Fibroblast of lung (primary cell): ENCODE measurements at regions not wholly inside any gene's neighbourhood (a gene's known extent, or its start where the extent isn't known, plus 50 kb on each side); places are given as distances from the start of the nearest gene placed in this dataset.

Experiments used
- DNase-seq, 2 donors: peaks; one replicate each; pipeline versions ENCODE4 v3.0.0 to v3.0.0-alpha.2; 2010; ENCODE audit warnings: low read depth in 2 of 2
- H2AFZ ChIP-seq: 2 replicates; pipeline ENCODE4 v1.5.1; 2012; ENCODE audit warnings: low read length, control low read depth, inconsistent platforms
- H3K27ac ChIP-seq: 2 replicates; pipeline ENCODE4 v1.5.1; 2011; ENCODE audit warnings: low read length, control low read depth; ENCODE audit not compliant: insufficient read depth
- H3K27me3 ChIP-seq: 2 replicates; pipeline ENCODE4 v1.5.1; 2011; ENCODE audit warnings: mild to moderate bottlenecking, low read length; ENCODE audit not compliant: control insufficient read depth, insufficient read depth
- H3K36me3 ChIP-seq: 2 replicates; pipeline ENCODE4 v1.5.1; 2011; ENCODE audit warnings: low read length; ENCODE audit not compliant: control insufficient read depth, insufficient read depth
- H3K4me1 ChIP-seq: 2 replicates; pipeline ENCODE4 v1.5.1; 2011; ENCODE audit warnings: low read length; ENCODE audit not compliant: control insufficient read depth, insufficient read depth; ENCODE audit errors: extremely low read depth
- H3K4me2 ChIP-seq: 2 replicates; pipeline ENCODE4 v1.5.1; 2011; ENCODE audit warnings: low read length, control low read depth; ENCODE audit not compliant: insufficient read depth; ENCODE audit errors: extremely low read depth
- H3K4me3 ChIP-seq, 4 experiments: fragments of 200-600 bp in 1 of 4; sonication (generic) in 1 of 4; replicated peaks in 1 of 4; 2 replicates each; pipeline ENCODE4 v1.5.1; 2011 to 2016; ENCODE audit warnings: low read length in 4 of 4, low read depth in 3 of 4, mild to moderate bottlenecking in 3 of 4, control low read depth in 2 of 4, inconsistent platforms in 1 of 4, mixed read lengths in 1 of 4; ENCODE audit not compliant: insufficient read depth in 1 of 4; ENCODE audit errors: control extremely low read depth in 1 of 4
- H3K79me2 ChIP-seq: 2 replicates; pipeline ENCODE4 v1.5.1; 2012; ENCODE audit warnings: mild to moderate bottlenecking, low read length, inconsistent platforms; ENCODE audit not compliant: control insufficient read depth, insufficient read depth
- H3K9ac ChIP-seq: 2 replicates; pipeline ENCODE4 v1.5.1; 2011; ENCODE audit warnings: mild to moderate bottlenecking, low read length, control low read depth; ENCODE audit not compliant: insufficient read depth
- H3K9me3 ChIP-seq: 2 replicates; pipeline ENCODE4 v1.5.1; 2012; ENCODE audit warnings: low read depth, low read length; ENCODE audit not compliant: control insufficient read depth, insufficient read depth
- H4K20me1 ChIP-seq: 2 replicates; pipeline ENCODE4 v1.5.1; 2011; ENCODE audit warnings: low read length; ENCODE audit not compliant: control insufficient read depth, insufficient read depth; ENCODE audit errors: extremely low read depth
- EZH2 ChIP-seq: IDR thresholded peaks from 2 replicates; pipeline ENCODE4 v1.5.1; 2012; ENCODE audit warnings: low read length, control low read depth, mild to moderate bottlenecking; ENCODE audit errors: missing control alignments
- TF ChIP-seq, protein P1 (sequence below), 2 donors: IDR thresholded peaks in 1 of 2; conservative IDR thresholded peaks in 1 of 2; 1 replicate in 1 of 2; 2 replicates in 1 of 2; pipeline ENCODE4 v1.5.1; 2011 to 2012; ENCODE audit warnings: low read length in 2 of 2, control low read depth in 1 of 2, inconsistent platforms in 1 of 2, low read depth in 1 of 2, mild to moderate bottlenecking in 1 of 2

DNA sequence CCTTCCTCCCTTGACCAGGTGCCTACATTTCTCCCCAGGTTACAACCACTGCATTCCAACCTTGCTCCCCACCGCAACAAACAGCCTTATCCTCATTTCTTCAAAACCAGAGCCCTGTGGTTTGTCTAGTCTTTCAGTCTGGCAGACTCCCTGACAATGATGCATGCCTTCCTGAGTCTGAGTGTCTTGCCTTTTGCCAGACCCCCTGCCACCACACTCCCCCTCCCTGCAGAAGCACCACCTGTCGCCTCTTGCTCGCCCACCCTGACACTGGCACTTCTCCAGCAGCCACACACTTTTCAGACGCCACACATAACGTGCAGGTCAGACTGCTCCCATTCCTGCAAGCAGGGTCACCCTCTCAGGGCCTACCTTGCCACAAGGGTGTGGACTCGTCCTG, 349.2 kb upstream of the NOCT start:
- H3K27ac ChIP-seq = no peak overlapping the region
- no peaks in the 10 kb centered on the region for H4K20me1 ChIP-seq
- H3K9me3 ChIP-seq = no peaks in the 10 kb centered on the region
- no peaks in the 10 kb centered on the region for H3K27me3 ChIP-seq
- no peak overlapping the region for H2AFZ ChIP-seq
- no peak overlapping the region for H3K4me3 ChIP-seq
- H3K4me1 ChIP-seq = no peaks in the 10 kb centered on the region
- no peak overlapping the region for H3K4me2 ChIP-seq
- peak in 1 of 2 donors; percentile 58 for DNase-seq
- H3K36me3 ChIP-seq = no peaks in the 10 kb centered on the region
- H3K9ac ChIP-seq = no peak overlapping the region
- TF ChIP-seq EZH2 = no peak
- TF ChIP-seq, protein P1, sequence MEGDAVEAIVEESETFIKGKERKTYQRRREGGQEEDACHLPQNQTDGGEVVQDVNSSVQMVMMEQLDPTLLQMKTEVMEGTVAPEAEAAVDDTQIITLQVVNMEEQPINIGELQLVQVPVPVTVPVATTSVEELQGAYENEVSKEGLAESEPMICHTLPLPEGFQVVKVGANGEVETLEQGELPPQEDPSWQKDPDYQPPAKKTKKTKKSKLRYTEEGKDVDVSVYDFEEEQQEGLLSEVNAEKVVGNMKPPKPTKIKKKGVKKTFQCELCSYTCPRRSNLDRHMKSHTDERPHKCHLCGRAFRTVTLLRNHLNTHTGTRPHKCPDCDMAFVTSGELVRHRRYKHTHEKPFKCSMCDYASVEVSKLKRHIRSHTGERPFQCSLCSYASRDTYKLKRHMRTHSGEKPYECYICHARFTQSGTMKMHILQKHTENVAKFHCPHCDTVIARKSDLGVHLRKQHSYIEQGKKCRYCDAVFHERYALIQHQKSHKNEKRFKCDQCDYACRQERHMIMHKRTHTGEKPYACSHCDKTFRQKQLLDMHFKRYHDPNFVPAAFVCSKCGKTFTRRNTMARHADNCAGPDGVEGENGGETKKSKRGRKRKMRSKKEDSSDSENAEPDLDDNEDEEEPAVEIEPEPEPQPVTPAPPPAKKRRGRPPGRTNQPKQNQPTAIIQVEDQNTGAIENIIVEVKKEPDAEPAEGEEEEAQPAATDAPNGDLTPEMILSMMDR (conservative IDR thresholded peaks at IDR 0.05 in 1 of 2, IDR thresholded peaks at IDR 0.05 in 1 of 2; ENCODE audit: low read depth in 1 of 2, low read length in 2 of 2) = no peak
- H3K79me2 ChIP-seq = no peaks in the 10 kb centered on the region

DNA sequence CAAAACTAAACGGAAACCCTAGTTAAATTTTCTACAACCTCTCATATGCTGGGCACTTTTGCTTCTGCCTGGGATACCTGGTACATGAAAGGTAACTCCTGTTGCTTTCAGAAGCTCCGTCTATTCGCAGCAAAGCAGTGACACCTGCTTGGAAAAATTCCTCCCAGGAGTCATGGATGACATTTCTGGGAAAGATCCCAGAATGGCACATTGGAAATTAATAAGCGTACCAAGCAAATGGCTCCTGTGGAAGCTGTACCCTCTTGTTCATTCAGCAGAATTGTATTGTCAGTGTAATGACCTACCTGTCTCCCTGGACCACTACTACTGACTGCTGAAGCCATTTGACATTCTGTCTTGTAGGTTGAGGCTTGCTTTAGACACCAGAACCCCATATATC, 349.7 kb upstream of the NOCT start:
- no peaks in the 10 kb centered on the region for H3K79me2 ChIP-seq
- no peak for TF ChIP-seq EZH2
- TF ChIP-seq, protein P1 (conservative IDR thresholded peaks at IDR 0.05 in 1 of 2, IDR thresholded peaks at IDR 0.05 in 1 of 2; ENCODE audit: low read depth in 1 of 2, low read length in 2 of 2) = no peak

DNA sequence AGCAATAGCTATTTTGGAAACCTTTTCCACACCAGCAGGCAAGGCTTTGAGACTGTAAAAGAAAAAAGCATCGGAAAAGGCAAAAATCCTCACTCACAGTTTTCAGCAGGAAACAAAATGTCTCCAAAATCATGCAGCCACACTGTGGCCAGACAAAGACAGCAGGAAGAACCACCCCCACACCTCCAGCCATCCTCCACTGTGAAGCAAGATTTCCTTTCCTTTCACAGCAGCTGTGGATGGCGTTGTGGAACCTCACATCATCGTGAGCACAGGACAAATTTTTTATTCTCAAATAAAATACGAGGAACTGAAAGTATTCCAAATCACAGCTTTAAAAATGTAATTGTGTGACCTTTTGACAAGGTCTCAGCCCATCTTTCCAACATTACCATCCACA, 351.7 kb upstream of the NOCT start:
- no peak overlapping the region for H3K27ac ChIP-seq
- H3K36me3 ChIP-seq = no peaks in the 10 kb centered on the region
- H3K9ac ChIP-seq = no peak overlapping the region
- no peaks in the 10 kb centered on the region for H3K79me2 ChIP-seq
- H3K4me1 ChIP-seq = no peaks in the 10 kb centered on the region
- no peak overlapping the region for H3K4me2 ChIP-seq
- DNase-seq = no peak
- H4K20me1 ChIP-seq = no peaks in the 10 kb centered on the region
- no peaks in the 10 kb centered on the region for H3K27me3 ChIP-seq
- H2AFZ ChIP-seq = peak overlapping the region; percentile 9
- H3K4me3 ChIP-seq = no peak overlapping the region
- H3K9me3 ChIP-seq = no peaks in the 10 kb centered on the region
- TF ChIP-seq, protein P1 (conservative IDR thresholded peaks at IDR 0.05 in 1 of 2, IDR thresholded peaks at IDR 0.05 in 1 of 2; ENCODE audit: low read depth in 1 of 2, low read length in 2 of 2) = no peak

More for the DNA sequence above, 349.7 kb upstream of the NOCT start:
- no peak overlapping the region for H3K4me3 ChIP-seq
- H2AFZ ChIP-seq = no peak overlapping the region
- no peaks in the 10 kb centered on the region for H3K4me1 ChIP-seq
- H4K20me1 ChIP-seq = no peaks in the 10 kb centered on the region
- no peaks in the 10 kb centered on the region for H3K27me3 ChIP-seq
- H3K36me3 ChIP-seq = no peaks in the 10 kb centered on the region
- H3K27ac ChIP-seq = no peak overlapping the region
- no peak overlapping the region for H3K9ac ChIP-seq
- H3K4me2 ChIP-seq = no peak overlapping the region
- DNase-seq = no peak
- H3K9me3 ChIP-seq = no peaks in the 10 kb centered on the region
